LNCAP (cell line): ENCODE measurements at regions not wholly inside any gene's neighbourhood (a gene's known extent, or its start where the extent isn't known, plus 50 kb on each side); places are given as distances from the start of the nearest gene placed in this dataset.

Source experiments
- TF ChIP-seq, protein P1 (sequence below): fragments of 450-650 bp; IDR thresholded peaks from 2 replicates; pipeline ENCODE4 v1.5.1; 2017; ENCODE audit warnings: mild to moderate bottlenecking

DNA sequence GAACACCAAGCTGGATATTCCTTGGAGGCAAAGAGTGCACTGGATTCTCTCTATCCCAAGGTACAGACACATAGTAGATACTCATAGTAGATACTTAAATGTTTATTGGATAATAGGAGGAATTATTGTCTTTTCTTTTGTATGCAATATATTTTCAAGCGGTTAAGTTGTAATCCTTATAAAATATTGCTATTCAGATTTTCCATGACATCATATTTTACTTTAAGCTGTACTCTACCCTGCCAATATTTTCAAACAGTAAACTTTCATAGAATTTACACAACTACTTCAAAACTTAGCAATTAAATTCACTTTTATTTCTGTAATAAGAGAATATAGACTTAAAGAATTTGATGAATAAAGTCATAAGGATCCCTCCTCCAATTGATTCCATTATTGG is 546.5 kb upstream of the CAMK1G start:
- TF ChIP-seq, protein P1, sequence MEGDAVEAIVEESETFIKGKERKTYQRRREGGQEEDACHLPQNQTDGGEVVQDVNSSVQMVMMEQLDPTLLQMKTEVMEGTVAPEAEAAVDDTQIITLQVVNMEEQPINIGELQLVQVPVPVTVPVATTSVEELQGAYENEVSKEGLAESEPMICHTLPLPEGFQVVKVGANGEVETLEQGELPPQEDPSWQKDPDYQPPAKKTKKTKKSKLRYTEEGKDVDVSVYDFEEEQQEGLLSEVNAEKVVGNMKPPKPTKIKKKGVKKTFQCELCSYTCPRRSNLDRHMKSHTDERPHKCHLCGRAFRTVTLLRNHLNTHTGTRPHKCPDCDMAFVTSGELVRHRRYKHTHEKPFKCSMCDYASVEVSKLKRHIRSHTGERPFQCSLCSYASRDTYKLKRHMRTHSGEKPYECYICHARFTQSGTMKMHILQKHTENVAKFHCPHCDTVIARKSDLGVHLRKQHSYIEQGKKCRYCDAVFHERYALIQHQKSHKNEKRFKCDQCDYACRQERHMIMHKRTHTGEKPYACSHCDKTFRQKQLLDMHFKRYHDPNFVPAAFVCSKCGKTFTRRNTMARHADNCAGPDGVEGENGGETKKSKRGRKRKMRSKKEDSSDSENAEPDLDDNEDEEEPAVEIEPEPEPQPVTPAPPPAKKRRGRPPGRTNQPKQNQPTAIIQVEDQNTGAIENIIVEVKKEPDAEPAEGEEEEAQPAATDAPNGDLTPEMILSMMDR: no peak

DNA sequence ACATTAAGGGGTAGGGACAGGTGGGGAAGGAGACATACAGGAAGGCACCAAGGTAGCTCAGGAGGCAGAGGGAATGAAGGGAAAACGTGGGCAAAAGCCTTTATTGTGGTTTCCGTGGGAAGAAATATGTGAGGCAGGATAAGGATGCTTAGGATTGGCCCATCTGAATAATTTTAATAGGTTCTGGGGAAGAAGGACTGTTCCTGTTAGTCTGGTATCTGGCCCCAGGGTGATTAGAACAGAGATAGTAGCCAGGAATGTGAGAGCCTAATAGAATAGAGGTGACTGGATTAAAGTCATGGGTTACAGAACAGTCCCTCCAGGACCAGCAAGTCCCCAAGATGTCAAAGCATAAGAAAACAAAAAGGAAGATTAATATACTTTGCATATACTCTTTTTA is 545.2 kb upstream of the CAMK1G start:
- TF ChIP-seq, protein P1: no peak

DNA sequence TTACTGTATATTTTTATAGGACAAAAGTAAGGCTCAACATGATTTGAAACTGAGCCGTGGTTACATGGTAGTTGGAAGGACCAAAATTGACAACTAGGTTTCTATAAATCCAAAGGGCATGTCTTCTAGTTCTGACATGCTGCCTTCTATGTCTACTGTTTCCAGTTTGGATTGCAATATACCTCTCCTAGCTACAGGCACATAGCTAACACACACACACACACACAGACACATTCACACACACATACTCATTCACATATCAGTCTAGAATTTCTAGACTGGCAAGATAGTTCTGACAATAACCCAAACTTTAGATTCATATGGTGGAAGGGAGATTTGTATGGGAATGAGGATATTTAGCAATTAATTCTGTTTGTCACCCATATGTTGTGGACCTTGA is 544.8 kb upstream of the CAMK1G start:
- TF ChIP-seq, protein P1: no peak

DNA sequence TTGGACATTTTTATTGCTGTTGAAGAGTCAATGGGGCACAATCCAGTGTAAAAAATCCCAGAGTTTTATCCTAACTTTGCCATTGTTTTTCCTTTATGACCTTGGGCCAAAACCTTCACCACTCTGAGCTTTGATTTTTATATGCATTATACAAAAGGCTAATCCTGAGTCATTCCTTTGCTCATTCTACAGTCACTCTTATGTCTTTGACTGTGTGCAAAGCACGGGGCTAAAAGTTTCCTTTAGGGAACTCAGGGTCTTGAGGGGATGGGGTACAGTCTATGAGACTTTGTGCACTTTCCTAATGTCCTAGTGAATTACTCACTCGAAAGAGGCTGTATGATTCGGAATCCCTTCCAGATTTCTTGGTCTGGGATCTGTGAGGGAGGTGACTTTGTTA is 543.2 kb upstream of the CAMK1G start:
- TF ChIP-seq, protein P1: no peak

DNA sequence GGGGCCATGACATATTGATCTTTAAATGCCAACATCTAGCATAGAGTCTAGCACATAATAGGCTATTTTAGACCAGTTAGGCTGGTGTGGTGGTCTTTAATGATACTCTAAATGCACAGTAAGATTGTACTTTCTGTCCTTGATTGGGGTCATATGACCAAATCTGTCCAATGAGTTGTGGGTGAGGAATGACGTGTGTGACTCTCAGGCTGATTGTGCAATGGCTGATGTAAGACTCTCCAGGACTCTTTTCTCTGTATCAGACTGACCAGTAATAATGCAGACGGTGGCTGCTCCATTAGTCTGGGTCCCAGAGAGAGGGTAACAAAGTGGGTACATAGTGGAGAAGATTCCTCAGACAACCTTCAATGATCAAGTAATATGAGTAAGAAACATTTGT is 541.6 kb upstream of the CAMK1G start:
- TF ChIP-seq, protein P1: no peak

DNA sequence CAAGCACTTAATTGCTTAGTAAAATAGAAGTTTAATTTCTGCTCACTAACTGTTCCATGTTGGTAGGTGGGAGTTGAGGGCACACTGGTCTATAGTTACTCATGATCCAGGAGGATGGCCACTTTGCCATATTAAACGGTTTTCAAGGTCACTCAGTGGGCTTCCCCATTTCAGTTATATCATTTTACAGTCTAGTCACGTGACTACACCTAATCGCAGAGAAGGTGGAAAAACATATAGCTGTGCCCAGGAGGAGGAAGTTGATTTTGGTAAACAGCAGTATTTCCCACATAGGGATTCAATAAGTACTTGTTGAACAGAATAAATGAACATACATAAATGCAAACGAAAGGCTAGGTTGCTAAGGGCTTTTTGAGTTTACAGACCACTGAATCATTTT is 541.1 kb upstream of the CAMK1G start:
- TF ChIP-seq, protein P1: no peak

DNA sequence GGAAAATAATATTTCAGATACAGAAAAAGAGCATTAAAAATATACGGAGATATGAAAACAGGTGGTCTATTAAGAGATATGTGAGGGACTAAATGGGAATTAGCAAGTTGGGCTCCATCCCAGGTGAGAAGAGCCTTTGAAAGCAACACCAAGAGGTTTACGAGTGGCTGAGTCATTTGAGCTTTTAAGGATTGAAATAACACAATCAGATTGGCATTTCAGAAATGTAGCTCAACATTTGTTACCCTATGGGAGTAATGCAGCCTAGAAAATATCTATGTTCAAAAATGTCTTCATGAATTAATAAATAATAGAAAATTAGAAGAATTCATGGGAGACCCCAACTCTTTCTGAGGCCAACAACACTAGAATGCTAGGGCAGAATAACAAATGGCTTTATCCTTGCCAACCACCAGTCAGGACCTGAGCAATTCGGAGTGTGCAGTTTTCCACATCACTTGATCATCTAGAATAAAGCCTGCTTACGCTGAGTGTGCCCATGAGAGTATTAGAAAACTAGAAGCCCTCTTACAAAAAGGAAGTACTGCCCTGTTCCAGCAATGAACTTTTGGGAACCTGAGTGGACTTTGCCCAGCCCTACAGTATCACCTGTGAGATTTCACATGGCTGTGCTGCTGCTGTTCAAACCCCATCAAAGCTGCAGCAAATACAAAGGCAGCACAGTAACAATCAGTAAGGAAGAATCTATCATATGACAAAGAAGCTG is 538.0 kb upstream of the CAMK1G start:
- TF ChIP-seq, protein P1: no peak

DNA sequence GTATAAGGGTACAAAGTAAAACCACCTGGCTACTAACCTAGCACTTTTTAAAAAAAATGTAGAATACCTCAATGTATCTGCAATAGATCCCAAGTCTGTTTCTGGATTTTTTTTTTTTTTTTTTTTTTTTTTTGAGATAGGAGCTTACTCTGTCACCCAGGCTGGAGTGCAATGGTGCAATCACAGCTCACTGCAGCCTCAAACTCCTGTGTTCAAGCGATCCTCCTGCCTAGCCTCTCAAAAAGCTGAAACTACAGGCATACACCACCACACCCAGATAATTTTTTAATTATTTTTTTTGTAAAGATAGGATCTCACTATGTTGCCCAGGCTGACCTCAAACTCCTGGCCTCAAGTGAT is 537.5 kb upstream of the CAMK1G start:
- TF ChIP-seq, protein P1: no peak
